ENCODE measurements at regions not wholly inside any gene's neighbourhood (a gene's known extent, or its start where the extent isn't known, plus 50 kb on each side); places are given as distances from the start of the nearest gene placed in this dataset.

DNA sequence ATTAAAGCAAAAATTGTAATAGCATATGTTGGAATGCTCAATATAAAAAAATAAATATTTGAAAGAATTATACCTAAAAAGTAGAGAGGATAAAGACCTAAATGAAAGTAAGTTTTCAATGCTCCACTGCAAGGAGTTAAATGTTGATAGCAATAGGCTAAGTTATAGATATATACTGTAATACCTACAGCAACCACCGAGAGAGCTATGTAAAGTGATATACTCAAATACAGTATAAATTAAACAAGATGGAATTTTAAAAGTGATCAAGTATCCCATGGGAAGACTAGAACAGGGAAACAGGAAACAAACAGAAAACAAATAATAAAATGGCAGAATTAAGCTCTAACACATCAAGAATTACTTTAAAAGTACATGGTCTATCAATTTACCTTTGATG, 73.9 kb downstream of the CASP3 start:
- Histone ChIP-seq H3K36me3 (no peaks in the 10 kb centered on the region), H3K9me3 (no peaks in the 10 kb centered on the region), H3K27me3 (no peaks in the 10 kb centered on the region), H3K4me3 (no peak overlapping the region)
- no peak for DNase-seq

DNA sequence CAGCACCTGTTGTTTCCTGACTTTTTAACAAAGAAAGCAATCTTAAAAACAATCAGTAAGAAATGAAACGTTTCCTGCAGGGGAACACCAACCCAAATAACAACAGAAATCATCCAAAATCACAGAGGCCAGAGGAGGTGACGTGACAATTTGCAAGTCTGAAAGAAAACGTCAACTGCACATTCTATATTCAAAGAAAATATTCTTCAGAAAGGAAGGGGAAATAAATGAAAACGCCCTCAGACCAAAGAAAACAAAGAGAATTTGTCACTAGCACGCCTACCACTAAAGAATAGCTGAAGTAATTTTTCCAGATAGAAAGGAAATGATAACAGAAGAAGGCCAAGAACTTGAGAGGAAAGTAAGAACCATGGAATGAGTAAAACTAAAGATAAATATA, 74.4 kb downstream of the CASP3 start:
- Histone ChIP-seq H3K4me3 (no peak overlapping the region), H3K36me3 (no peaks in the 10 kb centered on the region), H3K27me3 (no peaks in the 10 kb centered on the region), H3K9me3 (no peaks in the 10 kb centered on the region)
- no peak for DNase-seq

DNA sequence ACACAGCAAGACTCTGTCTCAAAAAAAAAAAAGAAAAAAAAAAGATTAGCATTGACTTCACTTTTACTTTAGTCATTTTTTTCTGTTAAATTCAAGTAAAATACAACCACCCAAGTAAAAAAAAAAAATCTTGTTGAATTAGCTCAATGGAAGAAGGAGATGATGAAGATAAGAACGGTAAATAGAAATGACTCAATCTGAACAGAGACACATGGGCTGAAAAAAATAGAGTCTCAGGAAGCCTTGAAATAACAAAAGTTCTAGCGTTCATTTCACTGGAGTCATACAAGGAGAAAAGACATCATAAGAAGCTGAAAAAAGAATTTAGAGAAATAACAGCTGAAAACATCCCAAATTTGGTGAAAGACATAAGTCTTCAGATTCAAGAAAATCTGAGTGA, 75.5 kb downstream of the CASP3 start:
- no peaks in the 10 kb centered on the region for H3K9me3 ChIP-seq
- H3K27me3 ChIP-seq, result no peaks in the 10 kb centered on the region
- no peak for DNase-seq
- H3K4me3 ChIP-seq, result no peak overlapping the region
- no peaks in the 10 kb centered on the region for H3K36me3 ChIP-seq

DNA sequence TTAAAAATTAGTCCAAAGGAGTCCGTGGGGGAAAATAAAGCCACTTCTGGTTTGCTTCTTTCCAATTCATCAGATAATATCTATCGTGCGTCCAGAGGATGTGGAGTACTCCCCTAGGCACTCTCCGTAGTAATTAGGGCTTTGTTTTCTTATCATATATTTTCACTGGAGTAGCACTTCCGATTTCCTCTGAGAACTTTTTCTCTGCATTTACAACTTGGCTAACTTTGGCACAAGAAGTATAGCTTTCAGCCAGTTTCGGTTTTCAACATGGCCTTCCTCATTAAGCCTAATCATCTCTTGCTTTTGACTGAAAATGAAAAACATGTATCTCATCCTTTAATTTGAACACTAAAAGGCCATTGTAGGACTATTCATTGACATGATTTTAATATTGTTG, 80.5 kb downstream of the CASP3 start:
- no peak for DNase-seq
- Histone ChIP-seq H3K27me3 (no peaks in the 10 kb centered on the region), H3K4me3 (no peak overlapping the region), H3K36me3 (no peaks in the 10 kb centered on the region), H3K9me3 (no peaks in the 10 kb centered on the region)

DNA sequence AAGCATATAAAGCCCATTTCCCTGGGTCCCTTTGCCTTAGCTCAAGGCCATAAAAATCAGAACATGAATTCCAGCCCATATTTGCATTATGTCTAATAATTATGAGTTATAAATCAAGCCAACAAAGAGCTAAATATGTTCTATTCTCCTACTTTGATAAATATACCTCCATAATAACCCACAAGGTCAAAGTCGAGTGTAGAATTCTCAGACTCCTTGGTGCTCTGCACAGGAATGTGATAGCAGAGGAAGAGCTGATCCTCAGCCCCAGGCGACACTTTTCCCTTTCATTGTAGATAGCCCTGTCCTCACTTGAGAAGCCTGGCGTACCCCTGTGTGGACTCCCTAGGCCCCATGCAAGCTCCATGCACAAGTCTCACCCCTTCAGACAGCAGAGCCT, 85.6 kb downstream of the CASP3 start:
- H3K9me3 ChIP-seq, result no peaks in the 10 kb centered on the region
- H3K27me3 ChIP-seq, result no peaks in the 10 kb centered on the region
- no peak for DNase-seq
- H3K4me3 ChIP-seq, result no peak overlapping the region
- no peaks in the 10 kb centered on the region for H3K36me3 ChIP-seq

DNA sequence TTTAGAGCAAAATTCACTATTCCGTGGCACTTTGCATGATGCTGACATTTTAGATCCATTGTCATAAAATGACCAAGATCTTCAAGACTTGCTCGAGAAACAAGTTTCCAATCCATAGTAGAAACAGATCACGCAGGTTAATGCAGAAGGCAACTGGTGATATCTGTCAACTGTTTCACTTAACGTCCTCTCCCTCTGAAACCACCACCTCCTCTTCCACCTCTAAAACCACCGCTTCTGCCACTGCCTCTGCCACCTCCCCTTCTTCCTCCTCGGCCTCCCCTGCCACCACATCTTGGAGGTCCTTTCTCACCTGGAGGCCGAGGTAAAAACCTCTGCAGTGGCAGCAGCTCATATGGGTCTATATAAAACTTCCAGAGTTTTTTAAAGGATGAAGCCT, 84.6 kb upstream of the IRF2 start:
- no peak for DNase-seq
- no peaks in the 10 kb centered on the region for H3K27me3 ChIP-seq
- no peaks in the 10 kb centered on the region for H3K36me3 ChIP-seq
- H3K9me3 ChIP-seq, result no peaks in the 10 kb centered on the region
- H3K4me3 ChIP-seq, result no peak overlapping the region

DNA sequence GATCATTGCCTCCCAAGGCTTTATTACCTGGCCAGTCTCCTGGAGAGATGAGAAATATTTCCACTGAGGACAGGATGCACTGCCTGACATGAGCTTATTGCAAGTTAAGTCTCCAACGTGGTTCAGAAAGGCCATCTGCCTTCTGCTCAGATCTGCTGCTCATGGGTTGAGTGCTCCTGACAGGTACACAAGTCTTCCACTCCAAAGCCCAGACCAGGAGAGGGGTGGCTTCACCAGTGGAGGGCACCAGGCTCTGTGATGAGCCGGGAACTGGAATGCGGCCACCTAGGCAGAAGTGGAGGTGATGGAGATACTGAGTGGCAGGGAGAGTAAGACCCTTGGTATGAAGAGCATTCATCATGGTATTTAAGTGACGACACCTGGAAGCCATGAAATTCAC, 79.5 kb upstream of the IRF2 start:
- Histone ChIP-seq H3K9me3 (no peaks in the 10 kb centered on the region), H3K27me3 (no peaks in the 10 kb centered on the region), H3K4me3 (no peak overlapping the region), H3K36me3 (no peaks in the 10 kb centered on the region)
- DNase-seq, result no peak

DNA sequence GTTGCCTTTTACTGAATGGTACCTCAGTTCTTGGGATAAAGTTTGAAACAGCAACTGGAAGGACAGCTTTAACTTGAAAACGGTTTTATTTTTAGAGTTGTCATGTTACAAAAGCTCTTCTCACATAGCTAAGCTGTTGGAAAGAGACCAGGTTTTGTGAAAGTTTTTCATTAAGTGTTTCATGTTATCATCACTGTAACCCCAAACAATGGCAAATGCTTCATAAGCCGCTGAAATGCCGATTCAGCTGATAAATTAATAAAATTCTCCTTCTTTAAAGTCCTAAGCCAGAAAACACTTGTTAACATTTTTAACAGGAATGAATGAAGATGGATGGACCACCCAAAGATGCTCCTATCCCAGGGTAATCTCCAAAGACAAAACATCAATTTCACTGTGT, 76.1 kb upstream of the IRF2 start:
- no peak for DNase-seq
- no peaks in the 10 kb centered on the region for H3K27me3 ChIP-seq
- no peaks in the 10 kb centered on the region for H3K9me3 ChIP-seq
- H3K4me3 ChIP-seq, result no peak overlapping the region
- H3K36me3 ChIP-seq, result no peaks in the 10 kb centered on the region

DNA sequence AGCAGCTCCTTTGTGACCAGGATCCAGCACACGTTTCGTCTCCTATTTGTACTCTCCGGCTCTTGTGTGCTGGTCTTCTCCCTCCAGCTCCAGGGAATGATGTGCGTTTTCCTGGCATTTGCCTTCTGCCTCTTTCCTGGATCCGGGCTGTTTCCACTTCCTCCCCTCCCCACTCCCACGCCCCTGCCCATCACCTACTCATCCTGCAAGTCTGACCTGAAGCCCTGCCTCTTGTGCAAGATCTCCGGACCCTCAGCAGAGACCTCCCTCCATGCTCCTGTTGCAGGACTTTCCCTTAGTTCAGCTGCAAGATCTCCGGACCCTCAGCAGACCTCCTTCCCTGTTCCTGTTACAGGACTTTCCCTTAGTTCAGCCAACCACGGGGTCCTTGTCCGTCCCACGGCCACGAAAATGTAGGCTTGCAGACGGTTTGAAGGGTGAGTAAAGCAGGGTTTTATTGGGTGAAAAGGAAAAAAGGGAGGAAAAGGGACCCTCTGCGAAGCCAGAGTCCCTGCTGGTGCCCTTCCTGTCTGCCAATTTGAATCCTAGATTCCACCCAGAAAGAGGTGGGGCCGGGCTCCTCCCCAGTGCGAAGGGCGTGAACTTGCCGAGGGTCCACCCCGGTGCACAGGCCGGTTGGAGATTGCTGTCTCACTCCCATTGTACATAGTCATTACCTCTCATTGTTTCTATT, 74.4 kb upstream of the IRF2 start:
- peak; percentile 40 for DNase-seq
- peak overlapping the region; percentile 44 for H3K4me3 ChIP-seq

DNA sequence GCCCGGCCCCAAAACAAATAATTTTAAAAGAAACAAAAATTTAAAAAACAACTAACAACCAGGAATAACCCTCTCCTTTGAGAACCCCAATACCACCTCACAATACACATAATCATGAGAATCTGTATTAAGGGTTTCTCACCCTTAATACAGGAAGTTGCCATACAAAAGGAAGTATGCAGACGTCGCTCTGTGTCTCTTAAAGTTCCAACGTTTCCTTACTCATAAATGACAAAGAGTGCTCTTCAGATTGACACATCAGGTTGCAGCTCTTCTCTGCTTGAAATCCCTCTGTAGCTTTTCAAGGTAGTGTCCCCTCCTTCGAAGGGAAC, 73.9 kb upstream of the IRF2 start:
- H3K27me3 ChIP-seq, result no peaks in the 10 kb centered on the region
- no peaks in the 10 kb centered on the region for H3K9me3 ChIP-seq
- DNase-seq, result no peak
- no peaks in the 10 kb centered on the region for H3K36me3 ChIP-seq
- peak overlapping the region; percentile 44 for H3K4me3 ChIP-seq

More for the DNA sequence above, 74.4 kb upstream of the IRF2 start:
- Histone ChIP-seq H3K9me3 (no peaks in the 10 kb centered on the region), H3K27me3 (no peaks in the 10 kb centered on the region), H3K36me3 (no peaks in the 10 kb centered on the region)

DNA sequence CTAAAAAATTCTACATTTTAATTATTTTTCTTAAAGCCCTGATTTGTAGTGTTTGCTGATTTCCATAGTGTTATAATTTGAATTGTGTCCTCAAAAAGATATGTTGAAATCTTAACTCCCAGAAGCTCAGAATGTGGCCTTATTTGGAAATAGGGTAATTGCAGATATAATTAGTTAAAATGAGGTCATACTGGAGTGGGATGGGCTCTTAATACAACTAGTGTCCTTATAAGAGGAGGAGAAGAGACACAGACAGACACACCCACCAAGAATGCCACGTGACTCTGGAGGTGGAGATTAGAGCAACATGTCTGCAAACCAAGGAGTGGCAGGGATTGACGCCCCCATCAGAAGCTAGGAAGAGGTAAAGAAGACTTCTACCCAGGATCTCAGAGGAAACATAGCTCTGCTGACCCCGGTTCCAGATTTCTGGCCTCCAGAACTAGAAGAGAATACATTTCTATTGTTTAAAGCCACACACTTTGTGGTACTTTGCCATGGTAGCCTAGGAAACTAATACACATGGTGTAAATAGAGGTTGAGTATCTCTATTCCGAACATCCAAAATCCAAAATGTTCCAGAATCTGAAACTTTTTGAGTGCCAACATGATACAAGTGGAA, 70.5 kb upstream of the IRF2 start:
- DNase-seq, result no peak
- H3K9me3 ChIP-seq, result no peaks in the 10 kb centered on the region
- H3K27me3 ChIP-seq, result no peaks in the 10 kb centered on the region
- no peaks in the 10 kb centered on the region for H3K36me3 ChIP-seq
- no peak overlapping the region for H3K4me3 ChIP-seq

DNA sequence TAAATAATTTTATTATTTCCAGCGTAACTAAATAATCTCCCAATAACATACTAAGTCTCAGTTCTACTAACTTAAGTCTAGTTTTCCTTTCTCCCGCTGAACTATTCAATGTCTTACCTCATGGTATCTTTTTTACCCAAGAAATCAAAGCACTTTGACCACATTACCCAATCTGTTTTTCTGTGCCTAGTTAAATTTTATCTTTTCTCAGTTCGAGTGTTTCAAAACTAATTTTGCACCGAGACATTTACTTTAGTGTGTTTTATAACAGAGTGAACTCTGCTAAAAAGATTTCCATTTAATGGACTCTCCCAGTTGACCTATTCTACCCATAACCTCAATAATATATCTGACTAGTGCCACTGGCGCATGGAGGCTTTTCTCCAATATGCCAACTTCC, 67.6 kb upstream of the IRF2 start:
- H3K9me3 ChIP-seq, result no peaks in the 10 kb centered on the region
- no peak overlapping the region for H3K4me3 ChIP-seq
- H3K36me3 ChIP-seq, result no peaks in the 10 kb centered on the region
- no peak for DNase-seq
- no peaks in the 10 kb centered on the region for H3K27me3 ChIP-seq

DNA sequence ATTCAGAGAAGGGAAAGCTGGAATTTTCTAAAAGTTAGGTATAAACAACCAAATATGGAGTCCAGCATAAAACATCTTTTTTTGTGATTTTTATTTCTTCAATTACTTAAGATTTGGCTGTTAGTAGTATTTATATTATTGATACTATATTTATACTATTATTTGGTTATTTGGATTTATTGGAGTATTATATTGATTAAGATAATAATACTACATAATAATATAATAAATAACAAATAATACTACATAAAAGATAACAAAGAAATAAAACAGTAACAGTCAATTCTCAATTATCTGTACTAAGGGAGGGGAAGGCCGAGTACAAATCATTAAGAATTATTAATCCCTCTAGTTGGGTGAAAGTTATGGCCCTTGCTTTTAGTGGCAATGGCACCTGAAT, 66.0 kb upstream of the IRF2 start:
- no peak overlapping the region for H3K4me3 ChIP-seq
- H3K36me3 ChIP-seq, result no peaks in the 10 kb centered on the region
- no peaks in the 10 kb centered on the region for H3K27me3 ChIP-seq
- H3K9me3 ChIP-seq, result no peaks in the 10 kb centered on the region
- no peak for DNase-seq

DNA sequence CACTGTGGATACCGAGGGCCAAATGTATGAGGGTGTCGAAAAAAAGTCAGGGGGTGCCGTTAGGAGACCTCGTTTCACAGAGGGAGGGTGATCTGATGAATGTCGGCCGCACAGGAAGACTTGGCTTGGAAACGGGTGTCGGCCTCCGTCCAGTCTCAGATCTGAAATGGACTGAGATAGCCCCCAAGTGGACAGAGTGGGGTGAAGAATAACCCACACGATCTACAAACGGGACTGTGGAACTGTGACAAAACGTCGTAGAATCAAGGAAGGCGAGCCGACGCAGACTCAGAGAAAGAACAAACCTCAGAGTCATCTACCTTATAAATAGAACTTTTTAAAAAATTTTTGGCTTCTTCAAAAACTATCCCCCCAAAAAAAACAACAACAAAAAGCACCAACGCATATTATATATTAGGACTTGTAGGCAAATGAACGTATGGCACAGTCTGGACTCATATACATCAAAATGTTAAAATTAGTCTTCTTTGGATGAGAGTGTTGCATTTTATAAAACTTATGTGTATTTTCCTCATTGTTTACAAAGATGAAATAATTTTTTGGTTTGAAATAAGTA, 63.8 kb upstream of the IRF2 start:
- Histone ChIP-seq H3K36me3 (no peaks in the 10 kb centered on the region), H3K4me3 (peak overlapping the region; percentile 73), H3K27me3 (no peaks in the 10 kb centered on the region), H3K9me3 (no peaks in the 10 kb centered on the region)
- peak; percentile 70 for DNase-seq

DNA sequence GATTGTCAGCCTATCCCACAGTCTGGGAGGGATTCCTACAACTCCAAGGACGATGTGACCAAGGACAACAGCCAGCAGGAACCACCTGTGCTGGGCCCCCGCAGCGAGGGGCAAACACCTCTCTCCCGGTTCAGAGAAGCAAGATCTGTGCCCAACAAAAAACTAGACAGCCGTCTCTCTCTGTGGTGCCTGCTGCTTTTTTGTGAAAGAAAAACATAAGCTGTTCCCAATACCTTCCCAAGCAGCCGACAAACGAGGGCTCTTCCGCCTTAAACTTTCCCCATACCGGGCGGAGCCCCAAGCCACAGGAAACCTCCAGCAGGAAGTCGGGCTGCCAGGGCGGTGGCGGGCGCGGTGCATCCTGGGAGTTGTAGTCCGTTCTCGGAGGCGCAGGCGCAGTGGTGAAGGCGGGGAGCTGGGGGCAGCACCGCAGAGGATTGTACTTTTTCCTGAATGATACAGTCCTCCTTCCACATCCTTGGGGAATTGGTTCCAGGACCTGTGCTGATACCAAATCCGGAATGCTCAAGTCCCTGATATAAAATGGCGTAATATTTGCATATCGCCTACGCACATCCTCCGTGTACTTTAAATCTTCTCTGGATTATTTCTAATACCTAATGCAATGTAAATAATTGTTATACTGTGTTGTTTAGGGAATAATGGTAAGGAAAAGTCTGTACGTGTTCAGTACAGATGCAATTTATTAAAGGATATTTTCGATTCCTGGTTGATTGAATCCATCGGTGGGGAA, 63.1 kb upstream of the IRF2 start:
- Histone ChIP-seq H3K4me3 (peak overlapping the region; percentile 73), H3K9me3 (no peaks in the 10 kb centered on the region), H3K36me3 (no peaks in the 10 kb centered on the region), H3K27me3 (no peaks in the 10 kb centered on the region)
- peak; percentile 93 for DNase-seq

DNA sequence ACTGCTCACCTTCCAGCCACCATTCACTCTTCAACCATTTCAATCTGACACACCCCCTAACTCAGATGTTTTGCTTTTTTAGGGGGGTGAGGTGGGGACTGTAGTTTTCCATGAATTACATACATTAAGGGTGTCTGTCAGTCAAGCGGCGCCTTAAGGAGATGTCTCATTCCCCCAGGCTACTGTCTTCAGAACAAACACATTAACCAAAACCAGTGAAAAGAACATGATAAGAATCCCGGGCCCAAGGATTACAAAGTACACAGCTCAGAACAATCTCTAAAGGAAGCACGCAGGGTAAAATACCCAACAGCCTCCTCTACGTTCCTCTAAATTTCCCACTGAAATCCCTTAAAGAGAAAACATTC, 62.5 kb upstream of the IRF2 start:
- Histone ChIP-seq H3K9me3 (no peaks in the 10 kb centered on the region), H3K4me3 (peak overlapping the region; percentile 73), H3K36me3 (no peaks in the 10 kb centered on the region), H3K27me3 (no peaks in the 10 kb centered on the region)
- DNase-seq, result no peak

DNA sequence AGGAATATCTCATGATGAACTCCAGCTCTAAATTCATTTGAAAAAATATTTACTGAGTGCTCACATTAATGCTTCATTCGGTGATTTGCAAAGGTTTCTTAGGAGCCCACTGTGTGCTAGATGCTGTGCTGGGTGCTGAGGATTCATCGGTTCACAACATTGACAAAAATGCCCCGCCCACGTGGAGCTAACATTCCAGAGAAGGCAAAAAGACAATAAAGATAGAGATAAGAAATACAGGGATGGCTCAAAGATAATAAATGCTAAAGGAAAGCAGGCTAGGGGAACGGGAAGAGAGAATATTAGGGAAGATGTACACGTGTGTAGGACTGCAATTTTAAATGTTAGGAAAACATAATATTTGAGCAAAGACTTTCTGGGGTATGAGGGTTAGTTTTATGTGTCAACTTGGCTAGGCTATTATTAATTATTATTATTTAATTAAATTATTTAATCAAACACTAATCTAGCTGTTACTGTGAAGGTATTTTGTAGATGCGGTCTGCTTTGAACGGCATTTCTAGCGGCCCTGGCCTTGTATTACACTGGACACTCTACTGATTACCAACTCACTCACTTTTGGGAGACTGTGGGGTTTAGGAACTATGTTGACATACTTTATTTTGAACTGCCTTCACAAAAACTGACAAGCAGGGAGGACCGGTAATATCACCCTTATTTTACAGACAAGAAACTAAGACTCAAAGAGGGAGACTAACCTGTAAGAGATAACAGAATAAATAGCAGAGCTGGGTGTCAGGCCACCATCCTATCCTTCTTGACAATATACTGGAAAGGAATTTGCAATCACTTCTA, 61.9 kb upstream of the IRF2 start:
- DNase-seq, result no peak
- Histone ChIP-seq H3K27me3 (no peaks in the 10 kb centered on the region), H3K36me3 (no peaks in the 10 kb centered on the region), H3K9me3 (no peaks in the 10 kb centered on the region), H3K4me3 (peak overlapping the region; percentile 73)

Data from MG63 (cell line).